Ascending aorta (tissue), 2 donors: ENCODE measurements at regions not wholly inside any gene's neighbourhood (a gene's known extent, or its start where the extent isn't known, plus 50 kb on each side); places are given as distances from the start of the nearest gene placed in this dataset.

Experiments used
- DNase-seq, 2 donors: peaks; one replicate each; pipeline ENCODE4 v3.0.0-alpha.2; 2019; ENCODE audit warnings: low spot score in 2 of 2
- H3K27ac ChIP-seq, 2 donors: fragments of 200-600 bp; sonication (generic); one replicate each; pipeline ENCODE4 v1.5.1; 2016 to 2017; ENCODE audit warnings: mild to moderate bottlenecking in 1 of 2
- H3K27me3 ChIP-seq: fragments of 200-600 bp; sonication (generic); one replicate; pipeline ENCODE4 v1.5.1; 2017
- H3K36me3 ChIP-seq, 2 donors: fragments of 200-600 bp; sonication (generic); one replicate each; pipeline ENCODE4 v1.5.1; 2016
- H3K4me1 ChIP-seq, 2 donors: fragments of 200-600 bp; sonication (generic); one replicate each; pipeline ENCODE4 v1.5.1; 2016 to 2017; ENCODE audit warnings: mild to moderate bottlenecking in 1 of 2
- H3K4me3 ChIP-seq, 2 donors: fragments of 200-600 bp; sonication (generic); one replicate each; pipeline ENCODE4 v1.5.1; 2016 to 2017; ENCODE audit warnings: mild to moderate bottlenecking in 1 of 2
- H3K9me3 ChIP-seq, 2 donors: fragments of 200-600 bp; sonication (generic); one replicate each; pipeline ENCODE4 v1.5.1; 2016
- intact Hi-C: fragments of 100-400 bp; cut with DNase I; formaldehyde crosslinking; loops from one replicate; pipeline ENCODE4 v1.15.1; 2023
- TF ChIP-seq, protein P1 (sequence below), 3 experiments: fragments of 200-600 bp in 2 of 3; fragments of 450-650 bp in 1 of 3; sonication (generic) in 2 of 3; IDR thresholded peaks; one replicate each; pipeline ENCODE4 v1.5.1; 2016 to 2019; ENCODE audit warnings: antibody characterized with exemption in 3 of 3, mild to moderate bottlenecking in 1 of 3, moderate library complexity in 1 of 3

DNA sequence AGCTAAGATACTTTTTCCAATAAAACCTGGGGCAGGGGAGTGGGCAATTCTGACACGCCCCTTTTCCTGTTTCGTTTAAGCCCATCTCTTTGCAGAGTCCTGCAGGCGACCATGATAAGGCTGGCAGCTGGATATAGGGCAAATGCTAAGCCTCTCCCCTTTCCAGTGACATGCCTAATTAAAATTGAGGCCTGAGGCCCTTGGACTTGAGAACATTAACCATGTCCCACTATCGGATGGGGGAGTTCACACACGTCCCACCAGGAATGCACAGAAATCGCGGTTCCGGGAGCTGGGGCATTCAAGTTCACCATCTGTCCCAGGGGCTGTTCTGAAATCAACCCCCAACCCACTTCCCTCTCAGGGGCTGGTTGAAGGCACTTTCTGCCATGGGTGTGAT lies 109.2 kb upstream of the FOXF1 start:
- Histone ChIP-seq H3K9me3 (no peaks in the 10 kb centered on the region), H3K4me3 (no peak overlapping the region), H3K4me1 (no peaks in the 10 kb centered on the region), H3K27ac (no peak overlapping the region), H3K27me3 (no peaks in the 10 kb centered on the region), H3K36me3 (no peaks in the 10 kb centered on the region)
- DNase-seq: no peak
- intact Hi-C loops: no loop called here
- TF ChIP-seq, protein P1, sequence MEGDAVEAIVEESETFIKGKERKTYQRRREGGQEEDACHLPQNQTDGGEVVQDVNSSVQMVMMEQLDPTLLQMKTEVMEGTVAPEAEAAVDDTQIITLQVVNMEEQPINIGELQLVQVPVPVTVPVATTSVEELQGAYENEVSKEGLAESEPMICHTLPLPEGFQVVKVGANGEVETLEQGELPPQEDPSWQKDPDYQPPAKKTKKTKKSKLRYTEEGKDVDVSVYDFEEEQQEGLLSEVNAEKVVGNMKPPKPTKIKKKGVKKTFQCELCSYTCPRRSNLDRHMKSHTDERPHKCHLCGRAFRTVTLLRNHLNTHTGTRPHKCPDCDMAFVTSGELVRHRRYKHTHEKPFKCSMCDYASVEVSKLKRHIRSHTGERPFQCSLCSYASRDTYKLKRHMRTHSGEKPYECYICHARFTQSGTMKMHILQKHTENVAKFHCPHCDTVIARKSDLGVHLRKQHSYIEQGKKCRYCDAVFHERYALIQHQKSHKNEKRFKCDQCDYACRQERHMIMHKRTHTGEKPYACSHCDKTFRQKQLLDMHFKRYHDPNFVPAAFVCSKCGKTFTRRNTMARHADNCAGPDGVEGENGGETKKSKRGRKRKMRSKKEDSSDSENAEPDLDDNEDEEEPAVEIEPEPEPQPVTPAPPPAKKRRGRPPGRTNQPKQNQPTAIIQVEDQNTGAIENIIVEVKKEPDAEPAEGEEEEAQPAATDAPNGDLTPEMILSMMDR (IDR thresholded peaks at IDR 0.05): no peak

DNA sequence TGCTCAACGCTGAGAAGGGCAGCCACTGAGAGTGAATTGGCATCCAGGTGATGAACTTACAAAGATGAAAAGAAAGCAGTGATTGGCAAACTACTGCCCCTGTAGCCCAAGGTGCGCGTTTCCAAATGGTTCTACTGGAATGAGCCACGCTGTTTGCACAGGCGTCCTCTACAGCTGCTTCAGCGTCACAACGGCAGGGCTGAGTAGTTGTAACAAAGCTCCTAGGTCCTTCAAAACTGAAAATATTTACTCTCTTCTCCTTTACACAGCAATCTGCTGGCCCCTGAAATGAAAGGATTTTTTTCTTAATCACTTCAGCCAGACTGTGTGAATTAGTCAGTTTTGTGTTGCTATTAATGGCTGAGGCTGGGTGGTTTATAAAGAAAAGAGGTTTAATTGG lies 107.2 kb upstream of the FOXF1 start:
- Histone ChIP-seq H3K4me3 (no peak overlapping the region), H3K27me3 (no peaks in the 10 kb centered on the region), H3K27ac (no peak overlapping the region), H3K4me1 (no peaks in the 10 kb centered on the region), H3K36me3 (no peaks in the 10 kb centered on the region), H3K9me3 (no peaks in the 10 kb centered on the region)
- intact Hi-C loops: no loop called here
- TF ChIP-seq, protein P1 (IDR thresholded peaks at IDR 0.05): no peak
- DNase-seq: no peak

DNA sequence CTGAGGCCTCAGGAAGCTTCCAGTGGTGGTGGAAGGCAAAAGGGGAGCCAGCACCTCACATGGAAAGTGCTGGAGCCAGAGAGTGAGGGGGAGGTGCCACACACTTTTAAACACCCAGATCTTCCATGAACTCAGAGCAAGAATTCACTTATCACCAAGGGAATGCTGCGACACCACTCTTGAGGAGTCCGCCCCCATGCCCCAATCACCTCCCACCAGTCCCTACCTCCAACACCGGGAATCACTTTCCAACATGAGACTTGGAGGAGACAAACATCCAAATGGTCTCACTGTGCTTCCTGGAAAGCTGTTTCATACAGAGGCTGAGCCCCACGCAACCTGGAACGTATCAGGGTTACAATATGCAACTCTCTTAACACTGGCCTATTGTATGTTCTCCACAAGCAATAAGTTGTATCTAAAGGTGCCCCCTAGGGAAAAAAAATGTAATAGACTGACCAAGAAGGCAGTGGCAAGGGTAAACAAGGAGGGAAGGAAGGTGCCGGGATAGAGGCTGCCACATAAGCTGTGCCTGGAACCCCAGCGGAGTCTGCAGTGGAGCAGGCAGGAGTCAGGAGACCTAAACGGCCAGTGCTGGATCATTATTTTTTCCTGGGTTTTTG lies 106.7 kb upstream of the FOXF1 start:
- no peaks in the 10 kb centered on the region for H3K9me3 ChIP-seq
- intact Hi-C loops: no loop called here
- no peak overlapping the region for H3K27ac ChIP-seq
- no peaks in the 10 kb centered on the region for H3K27me3 ChIP-seq
- no peak overlapping the region for H3K4me3 ChIP-seq
- H3K4me1 ChIP-seq: no peaks in the 10 kb centered on the region
- no peaks in the 10 kb centered on the region for H3K36me3 ChIP-seq
- TF ChIP-seq, protein P1 (IDR thresholded peaks at IDR 0.05): no peak
- no peak for DNase-seq

DNA sequence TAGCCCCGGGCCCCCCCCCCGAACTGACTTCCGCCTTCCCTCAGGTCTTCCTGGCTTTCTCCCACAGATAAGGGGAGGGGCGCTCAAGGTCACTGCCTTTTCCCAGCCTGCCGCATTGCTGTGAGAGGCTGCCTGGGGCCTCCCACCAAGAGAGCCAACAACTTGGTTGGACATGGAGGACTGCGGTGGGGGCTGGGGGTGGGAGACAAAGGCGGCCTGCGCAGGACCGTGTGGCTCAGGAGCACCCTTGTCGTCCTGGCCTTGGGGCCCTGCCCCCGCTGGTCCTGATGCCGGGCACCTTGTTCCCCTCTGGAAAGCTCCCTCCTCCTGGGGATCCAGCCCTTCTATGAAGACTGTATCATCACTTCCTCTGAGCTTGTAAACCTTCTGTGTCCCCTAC lies 105.6 kb upstream of the FOXF1 start:
- intact Hi-C loops: no loop called here
- Histone ChIP-seq H3K36me3 (no peaks in the 10 kb centered on the region), H3K4me1 (no peaks in the 10 kb centered on the region), H3K9me3 (no peaks in the 10 kb centered on the region), H3K27me3 (no peaks in the 10 kb centered on the region), H3K27ac (no peak overlapping the region), H3K4me3 (no peak overlapping the region)
- TF ChIP-seq, protein P1 (IDR thresholded peaks at IDR 0.05): no peak
- DNase-seq: no peak

DNA sequence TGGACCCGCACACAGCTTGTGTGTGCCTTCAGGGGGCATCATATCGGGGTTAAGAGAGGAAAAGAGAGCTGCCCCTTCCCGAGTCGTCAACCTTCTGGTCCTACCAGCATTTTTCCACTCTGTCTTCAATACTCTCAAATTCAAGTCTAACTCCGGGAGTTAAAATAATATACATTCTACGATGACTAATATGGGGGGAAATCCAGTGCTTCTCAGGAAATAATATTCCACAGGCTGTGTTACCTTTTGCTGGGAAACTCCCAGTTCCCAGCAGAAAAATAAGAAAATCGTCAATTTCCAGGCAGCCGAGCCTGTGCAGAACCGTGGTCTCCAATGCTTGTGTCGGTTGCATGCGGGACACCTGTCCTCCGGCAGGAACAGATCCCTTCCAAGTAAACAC lies 105.0 kb upstream of the FOXF1 start:
- H3K4me1 ChIP-seq: no peaks in the 10 kb centered on the region
- H3K27me3 ChIP-seq: no peaks in the 10 kb centered on the region
- intact Hi-C loops: no loop called here
- H3K4me3 ChIP-seq: no peak overlapping the region
- TF ChIP-seq, protein P1 (IDR thresholded peaks at IDR 0.05): no peak
- no peak for DNase-seq
- no peak overlapping the region for H3K27ac ChIP-seq
- no peaks in the 10 kb centered on the region for H3K36me3 ChIP-seq
- H3K9me3 ChIP-seq: no peaks in the 10 kb centered on the region

DNA sequence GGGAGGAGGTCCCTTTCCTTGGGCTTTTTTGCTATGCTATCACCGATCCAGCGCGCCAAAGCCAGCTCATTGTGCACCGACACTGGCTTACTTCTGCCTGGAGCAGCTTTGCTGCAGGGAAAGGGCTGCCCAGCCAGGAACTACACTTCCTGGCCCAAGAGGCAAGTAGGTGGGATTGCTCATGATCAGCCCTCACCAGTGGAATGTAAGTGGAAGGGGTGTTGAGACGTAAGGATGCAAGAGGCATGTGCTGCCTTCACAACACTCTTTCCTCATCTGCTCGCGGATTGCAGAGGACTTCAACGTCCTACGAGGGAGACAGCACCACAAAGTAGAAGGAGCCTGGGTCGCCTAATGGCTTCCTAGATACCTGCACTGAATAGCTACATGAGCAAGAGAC lies 104.3 kb upstream of the FOXF1 start:
- no peak overlapping the region for H3K4me3 ChIP-seq
- DNase-seq: no peak
- no peak overlapping the region for H3K27ac ChIP-seq
- H3K36me3 ChIP-seq: no peaks in the 10 kb centered on the region
- no peaks in the 10 kb centered on the region for H3K27me3 ChIP-seq
- TF ChIP-seq, protein P1 (IDR thresholded peaks at IDR 0.05): no peak
- intact Hi-C loops: no loop called here
- no peaks in the 10 kb centered on the region for H3K9me3 ChIP-seq
- H3K4me1 ChIP-seq: no peaks in the 10 kb centered on the region
